HK-2 (cell line): ENCODE measurements at regions not wholly inside any gene's neighbourhood (a gene's known extent, or its start where the extent isn't known, plus 50 kb on each side); places are given as distances from the start of the nearest gene placed in this dataset.

Source experiments
- DNase-seq: peaks from one replicate; pipeline ENCODE4 v3.0.0-alpha.2; 2018; ENCODE audit not compliant: unreplicated experiment

DNA sequence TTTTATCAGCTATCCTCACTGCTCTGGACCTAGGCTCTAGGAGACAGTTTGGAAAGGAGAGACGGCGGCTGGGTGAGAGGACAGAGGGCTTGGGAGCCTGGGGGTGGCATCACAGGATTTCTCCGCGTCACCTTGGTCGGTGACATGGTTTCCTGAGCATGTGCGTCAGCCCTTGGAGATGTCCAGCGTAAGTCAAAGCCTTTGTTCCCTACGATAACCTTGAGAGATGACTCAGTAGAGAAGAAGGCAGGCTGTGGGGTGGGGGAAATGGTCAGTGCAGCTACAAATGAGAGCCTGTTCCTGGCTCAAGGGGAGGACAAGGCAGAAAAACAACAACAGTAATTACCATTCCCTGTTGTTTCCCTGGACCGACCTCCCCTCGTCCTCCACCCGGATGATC is 90.2 kb upstream of the TBX3 start:
- DNase-seq, result no peak

DNA sequence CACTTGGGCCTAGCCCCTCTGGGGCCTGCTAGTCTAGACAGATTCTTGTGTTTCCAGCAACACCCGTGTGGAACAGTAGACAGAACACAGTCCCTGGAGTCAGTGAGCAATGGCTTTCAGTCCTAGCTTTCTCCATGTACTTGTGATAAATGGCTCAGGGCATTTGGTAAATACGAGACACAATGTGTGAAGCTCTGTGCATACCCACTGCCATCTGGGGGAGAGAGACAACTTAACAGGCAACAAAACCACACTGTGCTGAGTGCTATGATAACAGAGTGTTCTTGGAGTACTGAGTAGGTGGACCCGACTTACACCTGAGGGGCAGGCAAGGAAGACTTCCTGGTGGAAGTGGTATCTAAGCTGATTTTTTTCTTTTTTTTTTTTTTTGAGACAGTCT is 86.3 kb upstream of the TBX3 start:
- no peak for DNase-seq

DNA sequence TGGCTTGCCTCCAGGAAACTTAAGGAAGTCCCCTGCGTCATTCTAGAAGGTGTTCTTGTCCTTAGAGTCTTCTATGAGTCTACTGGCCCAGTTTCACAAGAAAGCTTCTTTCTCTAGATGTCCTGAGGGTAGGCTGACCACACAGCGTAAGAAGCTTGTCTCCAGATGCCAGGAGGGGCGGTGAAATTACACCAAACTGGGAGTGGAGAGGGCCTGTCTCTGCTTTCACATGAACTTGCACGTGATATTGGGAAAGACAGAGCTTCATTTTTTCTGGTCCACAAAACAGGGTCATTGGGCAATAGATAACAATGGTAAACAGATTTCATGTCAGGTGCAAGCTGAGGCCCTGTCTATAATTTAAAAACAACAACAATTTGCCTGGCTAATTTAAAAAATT is 85.7 kb upstream of the TBX3 start:
- no peak for DNase-seq

DNA sequence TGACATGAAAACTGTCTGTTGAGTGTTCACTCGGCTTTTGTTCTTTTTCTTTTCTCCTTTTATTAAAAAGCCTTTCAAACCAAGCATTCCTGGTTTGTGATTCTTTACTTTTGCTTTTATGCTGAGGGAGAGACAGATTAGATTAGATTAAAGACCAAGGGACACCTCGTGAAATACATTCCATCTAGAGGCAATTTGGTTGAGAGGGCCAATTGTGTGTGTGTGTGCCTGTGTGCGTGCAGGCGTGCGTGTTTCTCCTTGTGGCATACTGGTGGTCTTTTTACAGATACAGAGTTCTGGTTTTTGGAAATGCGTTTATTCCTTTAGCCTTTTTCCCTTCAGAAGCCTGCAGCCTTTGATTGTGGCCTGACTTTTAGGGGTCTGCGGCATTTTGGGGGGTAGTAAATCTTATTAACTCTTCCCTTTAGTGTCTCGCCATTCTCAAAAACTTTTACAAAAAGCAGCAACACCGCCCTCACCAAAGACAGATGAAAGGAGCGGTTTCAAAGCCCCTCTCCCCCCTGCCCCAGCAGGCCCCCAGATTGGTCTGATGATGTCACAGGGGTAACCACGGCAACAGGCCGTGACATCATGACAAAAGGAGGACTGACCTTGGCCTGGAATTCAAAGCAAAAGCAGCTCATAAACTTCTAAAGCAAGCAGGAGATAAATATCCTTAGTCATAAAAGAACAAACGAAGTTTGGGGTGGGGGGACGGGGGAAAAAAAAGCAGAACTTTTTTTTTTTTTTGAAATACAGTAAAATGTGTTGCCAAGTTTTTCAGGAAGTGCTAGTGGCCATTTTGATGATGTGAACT is 84.1 kb upstream of the TBX3 start:
- no peak for DNase-seq

DNA sequence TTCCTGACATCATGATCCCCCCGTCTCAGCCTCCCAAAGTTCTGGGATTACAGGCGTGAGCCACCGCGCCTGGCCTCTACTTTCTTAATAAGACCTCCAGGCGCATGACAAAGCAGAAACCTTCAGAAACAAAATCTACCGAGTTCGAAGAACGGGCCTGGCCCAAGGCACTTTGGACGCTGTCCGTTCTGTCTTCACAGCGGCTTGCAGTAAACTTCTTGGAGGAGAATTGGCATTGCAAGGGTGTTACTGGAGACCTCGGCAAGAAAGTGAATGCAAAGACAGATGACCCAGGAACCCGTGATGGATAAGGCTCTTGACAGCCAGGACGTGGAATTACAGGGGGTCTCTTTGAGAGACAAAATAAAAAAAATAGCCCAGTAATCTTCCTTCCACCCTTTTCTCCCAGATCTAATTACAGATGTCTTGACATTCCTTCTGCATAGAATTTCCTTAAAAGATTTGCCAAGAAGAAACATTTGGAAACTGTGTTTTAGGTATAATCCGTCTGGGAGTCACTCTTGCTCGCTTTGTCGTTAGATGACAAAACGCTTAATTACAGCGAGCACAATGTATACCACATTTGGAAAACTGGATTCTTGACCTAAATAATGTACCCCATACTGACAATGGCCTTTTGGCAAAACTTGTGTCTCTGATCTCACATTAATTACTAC is 83.2 kb upstream of the TBX3 start:
- no peak for DNase-seq

DNA sequence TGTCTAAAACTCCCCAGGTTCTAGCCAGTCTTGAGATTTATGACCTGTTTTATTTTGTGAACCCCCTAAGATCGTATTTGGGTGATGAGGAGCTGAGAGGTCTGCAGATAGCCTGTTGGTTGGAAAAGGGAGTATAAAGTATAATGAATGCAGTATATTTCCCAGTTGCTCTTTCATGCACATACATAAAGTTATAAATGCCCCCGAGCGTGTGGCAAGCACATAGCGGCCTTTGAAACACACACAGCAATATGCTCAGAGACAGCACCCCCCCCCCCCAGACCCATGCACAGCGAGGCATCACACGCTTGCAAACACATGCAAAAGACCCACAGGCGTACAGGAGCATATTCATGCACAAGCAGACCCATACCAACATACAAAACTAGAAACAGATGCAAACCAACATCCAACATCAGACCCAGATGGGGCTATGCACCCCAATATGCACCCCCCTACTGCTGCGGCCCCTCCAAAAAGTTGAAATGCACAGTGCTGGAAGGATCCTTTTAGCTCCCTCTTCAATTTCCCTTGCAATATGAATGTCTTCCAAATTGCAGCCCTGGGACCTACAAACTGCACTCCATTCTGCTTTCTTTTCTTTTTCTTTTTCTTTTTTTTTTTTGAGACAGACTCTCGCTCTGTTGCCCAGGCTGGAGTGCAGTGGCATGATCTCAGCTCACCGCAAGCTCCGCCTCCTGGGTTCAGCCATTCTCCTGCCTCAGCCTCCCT is 82.2 kb upstream of the TBX3 start:
- no peak for DNase-seq

- no peak for DNase-seq
Measured at GRCh38 chr12:114764510-114764909, 80.5 kb upstream of the TBX3 start.

DNA sequence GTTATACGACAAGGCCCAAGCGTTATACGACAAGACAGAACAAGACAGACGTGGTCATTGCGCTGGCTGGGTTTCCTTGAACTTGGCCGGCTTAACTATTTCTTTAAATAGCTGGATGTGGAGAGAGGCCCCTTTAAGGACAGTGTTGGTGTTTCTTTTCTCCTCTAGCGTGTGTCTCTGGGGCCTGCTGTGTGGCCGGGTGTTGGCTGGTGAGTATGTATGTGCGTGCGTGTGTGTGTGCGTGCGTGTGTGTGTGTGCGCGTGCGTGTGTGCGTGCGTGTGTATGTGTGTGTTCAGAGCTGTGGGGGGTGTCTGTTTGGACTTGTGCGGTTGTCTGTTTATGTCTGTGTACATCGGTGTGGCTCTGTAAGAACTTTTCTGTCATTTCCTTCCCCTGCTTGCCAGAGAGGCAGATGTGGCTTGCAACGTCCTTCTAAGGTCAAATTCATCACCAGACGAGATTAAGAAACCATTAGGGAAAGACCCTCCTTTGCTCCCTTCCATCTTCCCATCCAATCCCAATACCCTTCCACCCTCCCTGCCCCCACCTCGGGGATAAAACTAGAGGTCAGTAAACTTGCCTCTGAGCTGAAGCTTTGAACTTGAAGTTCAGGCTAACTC is 78.6 kb upstream of the TBX3 start:
- no peak for DNase-seq

DNA sequence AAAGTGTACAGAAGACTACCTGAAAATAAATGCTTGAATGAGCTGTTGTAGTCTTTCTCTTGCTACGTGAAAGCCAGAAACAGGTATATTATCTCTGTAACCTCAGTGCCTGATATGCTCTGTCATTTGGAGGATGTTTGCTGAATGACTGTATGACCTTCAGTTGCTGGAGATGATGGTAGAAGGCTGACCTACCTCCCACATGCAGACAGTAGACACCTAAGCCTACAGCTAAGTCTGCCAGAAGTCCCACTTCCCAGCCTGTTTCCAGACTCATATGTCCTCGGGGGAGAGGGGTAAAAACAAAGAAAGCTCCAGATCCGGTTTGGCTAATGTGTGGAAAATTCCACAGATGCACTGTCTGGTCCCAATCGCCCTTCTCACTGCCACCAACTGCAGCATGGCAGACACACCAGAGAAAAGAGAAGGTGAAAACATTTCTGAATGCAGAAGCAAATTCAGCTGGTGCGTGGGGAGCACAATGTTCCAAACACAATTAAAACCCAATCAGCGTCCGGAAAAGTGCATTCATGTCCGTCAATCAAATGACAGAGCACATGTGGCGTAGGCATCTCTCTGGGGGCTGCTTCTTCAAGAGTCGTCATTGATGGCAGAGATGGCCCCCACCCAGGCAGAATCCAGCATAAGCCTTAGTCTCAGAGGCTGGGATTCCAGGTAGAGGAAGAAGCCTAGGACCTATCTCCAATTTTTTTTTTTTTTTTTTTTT is 76.3 kb upstream of the TBX3 start:
- no peak for DNase-seq

- DNase-seq, result no peak
Measured at GRCh38 chr12:114759635-114760034, 75.7 kb upstream of the TBX3 start.

DNA sequence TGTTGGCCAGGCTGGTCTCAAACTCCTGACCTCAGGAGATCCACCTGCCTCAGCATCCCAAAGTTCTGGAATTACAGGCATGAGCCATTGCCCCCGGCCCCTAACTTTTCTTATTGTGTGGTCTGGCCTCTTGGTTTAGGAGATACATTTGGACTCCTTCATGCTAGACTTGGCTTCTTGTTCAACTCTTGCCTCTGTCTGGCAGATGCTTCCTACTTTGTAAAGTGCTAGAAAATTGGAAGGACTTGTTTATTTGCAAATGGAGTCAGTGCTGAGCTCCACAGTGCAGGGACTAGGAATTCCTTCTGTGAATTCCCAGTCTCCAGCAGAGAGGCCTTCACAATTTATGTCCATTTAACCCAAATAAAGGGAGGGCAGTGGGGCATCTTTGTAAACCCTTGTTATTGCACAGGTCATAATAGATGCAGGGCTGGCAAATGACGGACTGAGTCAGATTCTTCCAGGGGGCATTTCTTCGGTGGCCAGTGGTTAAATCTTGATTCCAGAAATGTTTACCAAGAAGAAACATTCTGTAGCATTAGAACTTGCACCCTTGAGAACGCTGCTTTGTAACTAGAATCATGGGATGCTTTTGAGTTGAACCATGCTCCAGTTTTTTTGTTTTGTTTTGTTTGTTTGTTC is 73.8 kb upstream of the TBX3 start:
- DNase-seq, result no peak

GRCh38 chr12:114752217-114752616 is 68.2 kb upstream of the TBX3 start:
- DNase-seq, result no peak

GRCh38 chr12:114751712-114752111 is 67.7 kb upstream of the TBX3 start:
- no peak for DNase-seq

DNA sequence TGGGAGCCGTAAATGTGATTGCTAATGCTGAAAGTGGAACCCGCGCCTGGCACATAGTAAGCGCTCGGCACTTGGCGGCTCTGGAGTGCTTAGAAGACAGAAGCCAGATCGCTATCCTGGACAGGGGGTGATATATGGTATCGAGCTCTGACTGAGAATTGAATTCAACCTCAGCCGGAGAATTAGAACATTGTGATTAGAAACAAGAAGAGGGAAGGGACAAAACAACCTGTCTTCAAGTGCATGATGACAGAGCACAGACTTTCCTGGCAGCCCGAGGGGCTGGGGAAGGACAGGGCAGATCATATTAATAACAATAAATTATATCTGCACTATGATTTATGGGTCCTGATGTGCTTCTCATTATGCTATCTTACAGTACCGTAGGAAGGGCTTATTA is 66.9 kb upstream of the TBX3 start:
- DNase-seq, result no peak

GRCh38 chr12:114749065-114749464 is 65.1 kb upstream of the TBX3 start:
- no peak for DNase-seq

GRCh38 chr12:114747012-114747858 is 63.3 kb upstream of the TBX3 start:
- DNase-seq, result no peak

DNA sequence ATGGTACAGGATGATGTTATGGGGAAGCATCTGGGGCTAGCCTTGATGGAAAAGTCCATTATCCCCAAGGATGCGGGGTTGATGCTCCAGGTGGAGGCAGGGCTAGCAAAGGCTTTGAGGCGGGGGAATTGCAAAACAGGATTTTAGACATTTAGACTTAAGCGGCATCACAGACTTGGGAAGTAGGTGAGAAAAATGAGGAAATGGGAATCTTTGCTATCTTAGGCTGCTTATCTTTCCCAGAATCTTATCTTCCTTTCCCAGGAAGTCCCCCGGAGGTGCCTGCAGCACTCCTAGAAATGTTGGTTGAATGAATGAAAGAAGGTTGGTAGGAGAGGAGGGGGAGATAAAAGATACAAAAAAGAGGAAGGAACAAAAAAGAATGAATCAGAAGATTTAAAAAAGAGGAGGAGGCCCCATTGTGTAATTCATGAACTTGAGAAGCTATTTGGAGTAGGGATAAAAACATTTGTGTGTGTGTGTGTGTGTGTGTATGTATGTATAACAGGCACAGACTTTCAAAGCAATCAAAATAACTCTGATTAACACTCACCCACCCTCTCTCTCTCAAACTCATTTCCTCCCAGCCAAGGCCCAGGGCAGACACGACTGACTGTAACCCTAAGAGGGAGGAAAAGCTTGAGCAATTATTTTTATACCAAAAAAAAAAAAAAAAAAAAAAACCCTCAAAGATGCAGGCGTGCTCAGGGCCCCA is 62.5 kb upstream of the TBX3 start:
- DNase-seq, result no peak

- DNase-seq, result no peak
Measured at GRCh38 chr12:114744691-114745090, 60.7 kb upstream of the TBX3 start.

DNA sequence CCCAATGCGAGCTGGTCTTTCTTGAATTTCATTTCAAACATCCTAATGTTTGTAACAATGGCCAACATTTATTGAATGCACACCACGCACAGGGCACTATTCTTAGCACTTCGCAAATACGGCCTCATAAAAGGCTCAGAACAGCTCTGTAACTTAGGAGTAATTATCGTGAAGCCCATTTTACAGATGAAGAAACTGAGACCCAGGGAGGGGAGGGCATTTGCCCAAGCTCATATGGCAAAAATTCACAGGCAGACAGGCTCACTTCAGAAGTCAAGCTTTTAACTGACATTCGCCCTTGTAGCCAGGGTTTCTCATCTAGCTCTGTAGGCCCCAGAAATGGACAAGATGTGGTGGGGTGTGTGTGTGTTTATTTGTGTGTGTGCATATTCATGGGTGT is 60.3 kb upstream of the TBX3 start:
- no peak for DNase-seq

- no peak for DNase-seq
Measured at GRCh38 chr12:114743799-114744198, 59.8 kb upstream of the TBX3 start.
